ENCODE measurements at regions not wholly inside any gene's neighbourhood (a gene's known extent, or its start where the extent isn't known, plus 50 kb on each side); places are given as distances from the start of the nearest gene placed in this dataset.

GRCh38 chr1:113259988-113260387 is 130.3 kb upstream of the MAGI3 start:
- no peak overlapping the region for H3K27ac ChIP-seq
- no peak for TF ChIP-seq CTCF (conservative IDR thresholded peaks at IDR 0.05)
- TF ChIP-seq ZFX (IDR thresholded peaks at IDR 0.05) = no peak

- TF ChIP-seq ZFX (IDR thresholded peaks at IDR 0.05) (no peak), CTCF (conservative IDR thresholded peaks at IDR 0.05) (no peak)
- H3K27ac ChIP-seq = no peak overlapping the region
Measured at GRCh38 chr1:113265196-113265595, 125.1 kb upstream of the MAGI3 start.

- H3K27ac ChIP-seq = no peak overlapping the region
- TF ChIP-seq ZFX (IDR thresholded peaks at IDR 0.05) = no peak
- no peak for TF ChIP-seq CTCF (conservative IDR thresholded peaks at IDR 0.05)
Measured at GRCh38 chr1:113266788-113267187, 123.5 kb upstream of the MAGI3 start.

- no peak for TF ChIP-seq CTCF (conservative IDR thresholded peaks at IDR 0.05)
- no peak for TF ChIP-seq ZFX (IDR thresholded peaks at IDR 0.05)
- no peak overlapping the region for H3K27ac ChIP-seq
Measured at GRCh38 chr1:113269168-113269963, 120.9 kb upstream of the MAGI3 start.

GRCh38 chr1:113271039-113271438 is 119.3 kb upstream of the MAGI3 start:
- TF ChIP-seq ZFX (IDR thresholded peaks at IDR 0.05) = no peak
- no peak for TF ChIP-seq CTCF (conservative IDR thresholded peaks at IDR 0.05)
- no peak overlapping the region for H3K27ac ChIP-seq

GRCh38 chr1:113275083-113275482 is 115.2 kb upstream of the MAGI3 start:
- no peak overlapping the region for H3K27ac ChIP-seq
- no peak for TF ChIP-seq CTCF (conservative IDR thresholded peaks at IDR 0.05)
- TF ChIP-seq ZFX (IDR thresholded peaks at IDR 0.05) = no peak

GRCh38 chr1:113275691-113276090 is 114.6 kb upstream of the MAGI3 start:
- TF ChIP-seq ZFX (IDR thresholded peaks at IDR 0.05) (no peak), CTCF (conservative IDR thresholded peaks at IDR 0.05) (no peak)
- no peak overlapping the region for H3K27ac ChIP-seq
